NOMO-1 treated with DMSO at 0.1 percent for 48 hours (cell line): ENCODE measurements at regions not wholly inside any gene's neighbourhood (a gene's known extent, or its start where the extent isn't known, plus 50 kb on each side); places are given as distances from the start of the nearest gene placed in this dataset.

Source experiments
- DNase-seq: peaks from one replicate; lab custom pipeline; 2025; ENCODE audit not compliant: unreplicated experiment; lab: John Stamatoyannopoulos, UW

DNA sequence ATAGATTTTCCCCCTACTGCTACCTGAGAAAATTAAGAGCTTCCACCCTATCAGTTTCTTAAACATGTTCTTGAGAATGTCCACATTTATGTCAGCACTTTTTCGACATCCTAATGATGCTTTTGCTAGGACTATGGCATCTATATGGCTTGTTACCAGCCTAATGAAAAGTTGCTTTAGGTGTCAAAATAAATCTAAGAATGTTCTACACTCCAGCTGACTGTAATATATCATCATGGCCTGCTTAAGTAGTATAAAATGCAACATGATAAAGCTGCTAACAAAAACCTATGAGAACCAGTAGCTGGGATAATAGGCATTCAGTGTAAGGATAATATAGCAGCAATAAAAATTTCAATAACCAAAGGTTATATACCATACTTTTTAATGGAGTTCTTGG lies 1983.5 kb upstream of the CELF4 start:
- DNase-seq: no peak

DNA sequence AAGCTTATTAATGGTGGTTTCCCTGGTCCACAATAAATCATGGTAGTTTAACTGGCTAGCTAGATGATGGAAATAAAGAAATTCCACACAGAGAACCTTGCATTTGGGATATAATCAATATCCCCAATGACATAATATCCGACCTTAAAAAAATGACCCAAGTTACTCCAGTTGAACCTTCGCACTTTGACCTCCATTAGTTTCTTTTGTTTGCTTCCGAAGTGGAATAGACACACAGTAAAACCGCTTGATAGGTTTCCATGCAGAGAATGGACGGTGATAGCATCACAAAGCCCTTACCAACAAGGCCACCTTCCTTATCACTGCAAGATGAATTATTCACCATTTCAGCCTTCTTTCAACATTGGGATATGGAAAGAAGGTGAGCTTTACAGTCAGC lies 1966.1 kb upstream of the CELF4 start:
- DNase-seq: no peak

DNA sequence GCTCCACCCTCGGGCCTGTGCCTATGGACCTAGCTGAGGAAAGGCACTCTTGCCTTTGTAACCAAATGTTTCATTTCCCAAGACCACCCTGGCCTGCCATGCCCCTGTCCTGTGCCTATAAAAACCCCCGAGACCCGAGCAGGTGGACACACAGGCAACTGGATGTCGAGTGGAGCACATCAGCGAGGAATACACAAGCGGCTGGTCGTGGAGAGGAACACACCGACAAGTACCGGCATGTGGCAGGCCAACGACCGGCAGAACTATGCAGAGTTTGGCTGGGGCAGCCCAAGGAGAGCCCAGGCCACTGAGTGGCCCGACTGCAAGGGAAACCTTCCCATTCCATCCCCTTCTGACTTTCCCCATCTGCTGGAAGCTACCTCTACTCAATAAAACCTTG lies 1963.8 kb upstream of the CELF4 start:
- no peak for DNase-seq

DNA sequence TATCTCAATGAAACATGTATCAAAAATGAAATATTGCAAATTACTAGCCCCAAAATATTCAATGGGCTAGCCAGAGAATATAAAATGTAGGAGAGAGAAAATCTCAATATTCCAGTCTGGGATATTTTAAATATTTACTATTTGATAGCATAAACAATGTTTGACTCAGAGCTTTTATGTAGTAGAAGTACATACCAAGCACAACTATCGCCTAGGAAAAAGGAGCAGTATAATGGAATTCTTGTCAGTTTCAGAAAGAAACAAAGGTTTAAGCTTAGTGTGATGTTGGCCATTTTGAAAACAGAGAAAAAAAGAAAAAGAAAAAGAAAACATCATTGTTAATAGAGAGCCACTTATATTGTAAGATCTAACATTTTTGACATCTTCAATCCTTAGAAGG lies 1961.9 kb upstream of the CELF4 start:
- no peak for DNase-seq

DNA sequence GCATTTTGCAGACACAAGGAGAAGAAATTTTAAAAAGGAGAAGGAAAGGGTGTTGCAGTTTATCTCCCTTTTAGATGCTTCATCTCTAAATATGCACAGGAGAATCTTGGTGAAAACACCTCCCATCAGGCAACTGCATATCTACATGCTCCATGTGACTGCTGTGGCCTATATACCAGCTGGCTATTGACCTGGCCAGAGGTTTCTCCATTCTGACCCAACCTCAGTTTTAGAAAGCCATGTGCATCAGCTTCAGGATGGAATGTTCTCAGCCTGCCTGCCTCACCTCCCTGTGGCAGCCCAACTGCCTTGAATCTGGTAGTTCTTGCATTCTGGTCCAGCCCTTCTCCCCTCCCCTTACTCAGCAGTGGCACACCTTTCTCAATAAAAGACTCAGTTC lies 1958.8 kb upstream of the CELF4 start:
- no peak for DNase-seq

DNA sequence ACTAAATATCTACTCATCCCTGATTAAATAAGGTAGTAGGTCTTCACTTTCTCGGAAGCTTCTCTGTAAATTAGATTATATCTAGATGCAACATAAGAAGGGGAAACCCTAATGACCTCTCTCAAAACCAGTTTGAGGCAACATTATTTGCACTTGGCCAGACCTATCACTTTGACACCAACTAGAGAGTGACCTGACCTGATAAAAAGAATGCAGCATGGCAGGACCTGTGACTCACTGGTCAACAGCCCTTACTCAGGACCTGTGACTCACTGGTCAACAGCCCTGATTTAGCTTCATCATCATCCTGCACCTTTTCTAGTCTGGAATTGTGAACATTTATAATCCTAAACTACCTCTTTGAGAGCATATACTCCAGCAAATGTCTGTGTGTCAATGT lies 1957.7 kb upstream of the CELF4 start:
- DNase-seq: no peak

DNA sequence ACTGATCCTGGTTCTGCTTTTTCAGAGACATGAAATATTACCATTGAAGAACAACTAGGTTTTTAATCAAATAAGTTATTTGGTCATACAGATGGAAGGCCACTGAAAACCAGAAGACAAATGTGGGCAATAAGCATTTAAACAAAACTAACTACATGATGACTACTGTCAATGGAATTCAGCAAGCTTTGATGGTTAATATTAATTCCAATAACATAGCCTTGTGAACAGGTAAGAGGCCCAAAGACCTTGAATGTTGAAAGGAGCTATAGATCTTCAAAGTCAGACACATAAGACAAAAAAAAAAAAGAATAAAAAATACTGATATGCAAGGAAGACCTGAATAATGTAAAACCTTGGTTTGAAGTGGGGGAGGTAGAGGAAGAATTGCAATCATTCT lies 1955.6 kb upstream of the CELF4 start:
- no peak for DNase-seq

DNA sequence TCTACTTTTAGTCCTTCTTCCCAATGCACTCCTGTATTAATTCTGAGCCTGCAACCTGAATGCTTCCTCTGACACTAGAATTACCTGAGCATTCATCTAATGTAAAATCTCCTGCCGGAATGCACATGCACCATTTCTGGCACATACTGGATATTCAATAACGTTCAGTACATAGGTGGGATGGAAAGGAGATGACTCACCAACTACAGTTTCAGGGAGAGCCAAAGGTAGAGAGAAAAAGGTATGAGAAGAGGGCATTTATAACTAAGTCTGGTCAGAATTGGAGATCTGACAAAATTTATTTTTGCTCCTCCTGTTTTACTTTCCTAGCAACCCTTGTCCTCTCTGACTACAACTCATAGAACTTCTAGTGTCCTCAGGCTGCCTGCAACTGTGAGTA lies 1954.1 kb upstream of the CELF4 start:
- DNase-seq: no peak

DNA sequence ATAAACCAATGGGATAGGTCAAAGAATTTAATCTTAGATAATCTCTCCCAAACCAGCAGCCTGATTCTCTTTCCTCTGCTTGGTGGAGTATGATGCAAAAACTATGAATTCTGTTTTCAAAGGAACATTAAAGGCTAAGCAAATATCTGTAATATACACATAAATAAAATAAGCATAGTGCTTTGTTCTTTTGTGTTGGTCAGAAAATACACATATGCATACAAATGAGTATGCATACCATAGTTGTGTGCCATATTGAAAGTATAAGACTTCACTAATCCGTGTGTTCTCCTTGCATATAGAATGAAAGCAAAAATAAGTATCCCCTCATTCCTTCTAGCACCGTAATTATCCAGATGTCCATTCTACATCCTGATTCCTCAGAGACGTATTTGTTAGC lies 1949.7 kb upstream of the CELF4 start:
- DNase-seq: no peak

DNA sequence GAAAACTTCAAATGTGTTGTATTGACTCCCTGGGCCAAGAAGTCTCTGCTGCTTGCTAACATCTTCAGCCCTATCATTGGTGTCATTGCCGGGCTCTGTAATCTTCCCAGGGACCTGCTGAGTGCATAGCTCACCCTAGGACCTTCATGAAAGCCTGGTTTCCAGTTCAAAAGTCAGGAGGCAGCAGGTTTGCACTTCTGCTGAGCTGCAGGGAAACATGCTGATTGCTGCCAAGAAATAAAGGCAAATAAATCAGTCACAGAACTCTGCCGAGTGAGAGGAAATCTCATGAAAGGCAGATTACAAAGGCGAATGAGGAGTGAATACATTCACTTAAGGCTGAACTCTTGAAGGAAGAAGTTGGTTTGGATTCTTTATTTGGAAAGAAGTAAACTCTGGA lies 1947.6 kb upstream of the CELF4 start:
- no peak for DNase-seq

DNA sequence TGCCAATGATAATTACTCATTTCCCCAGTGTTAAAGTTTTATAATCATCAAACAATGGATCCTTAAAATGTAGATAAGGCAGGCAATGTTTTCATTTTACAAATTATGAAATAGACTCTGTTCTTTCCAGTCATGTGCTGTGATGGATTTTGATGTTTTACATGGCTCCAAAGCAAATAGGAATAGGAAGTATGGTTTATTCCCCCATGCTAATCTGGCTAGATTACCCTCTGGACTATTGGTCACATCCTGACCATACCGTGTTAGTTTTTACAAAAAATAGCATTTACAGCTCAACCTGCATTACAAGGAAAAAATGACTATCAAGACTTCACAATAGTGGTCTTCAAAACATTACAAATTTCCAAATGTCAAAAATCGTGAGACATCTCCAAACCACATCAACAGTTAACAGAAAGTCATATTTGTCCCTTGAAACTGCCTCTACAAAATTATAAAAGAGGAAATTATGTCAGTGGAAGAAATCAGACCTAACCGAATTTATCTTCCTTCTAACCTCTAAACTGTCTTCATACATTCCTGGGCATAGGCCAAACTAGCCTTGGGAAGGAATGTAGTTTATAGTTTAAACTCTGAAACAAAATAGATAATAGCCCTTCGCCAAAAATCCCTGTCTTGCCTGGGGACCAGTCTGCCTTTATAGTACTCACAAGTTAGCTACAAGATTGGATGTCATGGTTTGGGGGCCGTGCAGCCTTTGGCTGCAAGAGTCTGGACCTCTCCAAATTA lies 1941.2 kb upstream of the CELF4 start:
- DNase-seq: no peak

DNA sequence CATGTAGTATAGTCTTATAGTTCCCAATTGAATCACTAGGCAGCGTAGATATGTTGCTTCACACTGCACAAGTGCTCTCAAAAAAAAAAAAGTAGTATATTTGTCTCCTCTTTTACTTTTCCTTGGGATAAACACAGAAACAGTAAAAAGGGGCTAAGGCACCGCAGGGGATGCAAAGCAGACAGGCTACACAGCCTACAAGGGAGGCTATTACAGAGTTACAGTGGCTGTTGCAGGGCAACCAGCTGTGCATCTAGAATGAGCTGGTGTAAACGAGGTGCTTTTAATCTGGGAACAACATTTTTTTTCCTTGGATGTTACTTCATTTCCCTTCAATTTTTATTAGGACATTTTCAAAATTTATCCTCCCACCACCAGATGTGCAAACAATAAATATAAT lies 1934.7 kb upstream of the CELF4 start:
- no peak for DNase-seq

DNA sequence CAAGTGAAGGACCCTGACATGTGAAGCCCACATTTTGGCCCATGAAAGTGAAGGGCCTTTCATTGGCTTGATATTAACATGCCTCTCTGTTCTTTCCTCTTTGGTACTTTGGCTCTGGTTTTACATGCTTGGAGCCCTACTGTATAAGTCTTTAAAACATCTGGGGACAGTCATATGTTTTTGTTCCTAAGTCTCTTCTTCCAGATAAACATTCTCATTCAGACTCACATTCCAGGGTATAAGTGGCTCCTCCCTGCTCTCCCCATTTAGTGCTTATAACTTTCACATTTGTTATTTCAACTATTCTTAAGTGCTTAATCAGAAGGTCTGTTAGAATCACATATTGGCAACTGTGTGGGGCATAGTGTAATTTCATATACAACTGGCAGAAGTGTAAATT lies 1932.2 kb upstream of the CELF4 start:
- no peak for DNase-seq

DNA sequence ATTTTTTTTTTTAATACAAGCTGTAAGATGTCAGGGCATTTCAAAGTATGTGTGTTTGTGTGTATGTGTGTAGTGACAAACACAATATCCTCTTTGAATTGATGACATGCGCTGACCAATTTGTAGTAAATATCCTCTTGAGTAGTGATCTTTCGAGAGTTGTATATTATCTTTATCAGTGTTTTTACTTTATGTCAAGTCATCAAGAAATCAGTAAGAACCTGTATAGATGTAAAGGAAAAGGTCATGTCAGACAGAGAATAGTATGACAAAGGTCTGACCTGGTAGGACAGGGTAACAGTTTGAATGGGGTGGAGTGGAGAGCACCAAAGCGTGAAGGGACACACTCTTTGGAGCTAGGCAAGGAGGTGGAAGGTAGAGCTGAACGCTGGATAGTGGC lies 1931.4 kb upstream of the CELF4 start:
- no peak for DNase-seq

DNA sequence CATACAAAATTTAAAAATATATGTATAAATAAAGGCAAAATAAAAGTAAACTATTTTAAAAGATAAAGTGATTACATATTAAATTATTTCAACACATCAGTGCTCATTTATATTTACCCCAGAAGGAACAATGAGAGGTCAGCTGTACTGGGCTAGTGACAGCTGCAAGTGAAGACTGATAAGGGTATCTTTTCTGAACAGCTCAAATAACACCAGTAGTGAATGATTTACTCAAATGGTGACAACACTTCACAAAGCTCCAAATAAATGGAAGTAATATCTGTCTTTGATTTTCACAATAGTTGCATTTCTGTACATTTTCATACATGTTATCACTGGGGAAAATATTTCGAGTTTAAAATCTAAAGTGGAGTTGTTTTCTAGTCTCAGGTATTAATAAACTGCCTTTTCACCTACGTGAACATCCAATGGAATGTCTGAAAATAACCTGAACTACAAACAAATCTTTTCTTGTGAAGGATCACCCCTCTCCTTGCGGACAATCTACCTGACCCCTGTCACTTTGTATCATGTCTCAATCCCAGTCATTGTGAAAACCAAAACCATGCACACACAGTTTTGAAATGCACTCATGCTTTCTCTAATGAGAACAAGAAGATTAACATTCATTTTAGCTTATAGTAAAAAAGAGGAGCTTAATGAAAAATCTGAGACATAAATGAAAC lies 1928.8 kb upstream of the CELF4 start:
- no peak for DNase-seq

DNA sequence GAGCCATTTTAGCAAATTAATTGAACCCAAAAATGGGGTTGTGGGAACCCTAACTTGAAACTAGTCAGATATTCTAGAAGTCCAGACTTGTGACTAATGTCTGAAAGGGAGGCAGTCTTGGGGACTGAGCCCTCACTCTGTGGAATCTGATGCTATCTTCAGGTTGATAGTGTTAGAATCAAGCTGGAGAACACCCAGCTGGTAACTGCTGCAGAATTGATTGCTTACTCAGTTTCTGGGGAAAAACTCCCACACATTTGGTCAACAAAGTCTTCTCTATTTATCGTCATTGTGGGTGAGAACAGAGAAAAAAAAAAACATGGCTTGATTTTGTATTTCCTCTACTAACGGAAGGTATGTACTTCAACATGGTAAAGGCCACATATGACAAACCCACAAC lies 1925.8 kb upstream of the CELF4 start:
- no peak for DNase-seq

DNA sequence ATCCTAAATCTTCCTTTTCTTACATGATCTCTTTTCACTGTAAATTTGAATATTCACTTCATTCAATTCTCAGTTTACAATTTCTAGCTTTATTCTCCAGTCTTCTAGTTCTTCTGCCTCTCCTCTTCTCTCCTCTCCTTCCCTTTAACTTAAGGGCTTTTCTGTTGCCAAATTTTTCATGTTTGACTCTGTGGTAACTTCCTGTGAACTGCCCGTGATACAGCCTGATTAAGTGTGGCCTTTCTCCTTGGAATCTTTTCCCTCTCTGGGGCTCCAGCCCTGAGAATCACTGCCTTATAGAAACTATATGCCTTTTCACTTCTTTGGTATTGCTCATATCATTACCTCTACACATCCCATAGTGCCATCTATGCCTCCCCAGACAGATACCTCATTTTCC lies 1923.8 kb upstream of the CELF4 start:
- no peak for DNase-seq

DNA sequence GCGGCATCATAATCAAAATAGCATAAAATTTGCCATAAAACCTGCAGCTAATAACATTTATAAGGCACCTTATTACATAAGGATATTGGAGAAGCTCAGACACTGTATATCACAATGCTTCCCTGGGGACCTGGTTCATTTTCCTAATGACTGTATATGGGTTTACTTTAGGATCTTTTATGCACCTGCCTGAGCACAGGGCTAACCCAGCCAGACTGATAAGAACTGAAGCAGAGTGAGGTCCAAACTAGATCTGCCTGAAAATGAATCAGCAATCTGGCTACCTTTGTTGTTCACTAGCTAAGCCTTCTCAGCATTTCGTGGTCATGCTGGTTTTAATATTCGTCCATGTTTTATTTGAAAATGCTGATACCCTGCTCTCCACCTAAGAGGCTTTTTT lies 1922.3 kb upstream of the CELF4 start:
- DNase-seq: no peak

DNA sequence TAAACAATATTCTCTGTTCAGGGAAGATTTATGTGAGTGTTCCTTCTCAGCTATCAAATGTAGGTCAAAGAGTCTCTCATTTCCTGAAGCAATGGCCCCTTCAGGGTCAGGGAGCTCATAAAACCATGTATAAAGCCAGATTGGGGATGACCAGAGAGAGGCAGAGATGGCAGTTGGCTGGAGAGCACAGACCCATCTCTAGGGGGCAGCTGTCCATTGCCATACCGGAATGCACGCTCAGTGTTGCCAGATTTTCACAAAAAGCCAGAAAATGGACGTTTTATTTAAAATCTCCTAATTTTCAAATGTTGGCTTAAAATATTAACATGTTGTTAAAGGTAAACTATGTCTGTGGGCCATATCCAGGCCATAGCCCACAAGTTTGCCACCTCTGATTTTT lies 1920.7 kb upstream of the CELF4 start:
- no peak for DNase-seq

DNA sequence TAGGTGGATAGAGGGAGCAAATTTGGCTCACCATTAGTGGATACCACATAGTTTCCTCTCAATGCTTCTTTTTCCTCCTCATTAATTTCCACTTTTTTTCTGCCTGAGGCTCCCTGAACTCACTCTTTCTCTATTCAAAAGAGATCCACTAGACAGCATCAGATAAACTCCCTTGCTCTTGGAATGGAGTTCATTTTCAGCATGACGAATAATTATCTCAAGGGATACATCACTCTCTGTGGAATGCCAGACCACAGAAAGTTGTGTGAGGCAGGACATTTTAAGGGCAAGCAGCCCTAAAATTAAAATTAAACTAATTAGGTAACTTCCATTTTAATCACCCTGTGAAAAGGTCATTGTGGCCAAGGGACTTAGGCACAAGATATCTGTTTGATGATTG lies 1920.1 kb upstream of the CELF4 start:
- DNase-seq: no peak

DNA sequence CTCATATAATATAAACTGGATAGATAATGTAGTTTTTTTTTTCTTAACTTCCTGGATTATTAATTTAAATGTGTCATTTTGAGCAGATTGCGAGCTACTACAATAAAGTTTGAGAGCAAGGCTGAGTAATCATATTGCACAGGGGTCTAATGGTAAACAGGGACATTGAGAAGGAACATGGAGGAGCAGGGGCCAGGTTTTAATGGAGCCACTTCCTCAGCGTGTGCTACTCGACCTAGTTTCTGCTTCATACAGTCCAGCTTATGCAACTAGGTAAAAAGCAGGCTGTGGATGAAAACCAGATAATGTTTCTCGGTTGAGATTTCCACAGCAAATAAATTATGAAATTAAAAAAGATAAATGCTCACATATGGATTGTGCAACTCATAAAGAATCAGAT lies 1915.7 kb upstream of the CELF4 start:
- DNase-seq: no peak

DNA sequence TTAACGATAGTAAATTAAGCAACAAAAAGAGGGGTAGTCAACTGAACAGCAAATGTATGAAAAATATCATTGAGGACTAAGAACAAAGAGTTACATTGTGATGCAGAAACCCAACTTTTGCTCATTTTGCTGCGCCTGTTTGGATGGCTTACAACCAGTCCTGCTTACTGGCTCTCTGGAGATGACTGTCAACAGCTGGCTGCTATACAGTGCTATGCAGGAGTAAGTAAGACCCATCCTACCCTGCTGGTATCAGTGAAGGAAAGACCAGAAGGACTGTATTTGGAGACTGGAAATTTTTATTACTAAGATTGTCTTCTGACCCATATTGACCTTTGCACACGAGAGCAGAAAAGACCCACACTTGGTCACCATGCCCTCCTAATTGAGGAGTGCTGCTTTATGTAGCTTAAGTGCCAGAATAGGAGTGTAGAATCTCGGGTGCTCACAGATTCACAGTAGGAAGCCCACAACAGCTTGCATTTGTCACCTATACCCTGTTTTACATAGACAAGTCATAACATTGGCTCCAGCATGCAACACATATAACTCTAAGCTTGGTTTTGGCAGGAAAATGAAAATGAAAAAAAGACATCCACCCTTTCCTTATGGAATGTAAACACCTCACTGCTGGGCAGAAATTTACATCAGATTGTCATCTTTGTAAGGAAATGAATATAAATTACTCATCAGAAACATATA lies 1915.0 kb upstream of the CELF4 start:
- DNase-seq: no peak
